Activated naive CD4-positive, alpha-beta T cell treated with anti-CD3 and anti-CD28 coated beads, Interleukin-2, amount 50 U/mL, for 72 hours (primary cell): ENCODE measurements at regions not wholly inside any gene's neighbourhood (a gene's known extent, or its start where the extent isn't known, plus 50 kb on each side); places are given as distances from the start of the nearest gene placed in this dataset.

Source experiments
- ATAC-seq, 2 donors: fragments of 150-1000 bp; cut with Tn5 transposase; 2 replicates each; pipeline ENCODE4 v1.10.0; 2021; ENCODE audit warnings: mild to moderate bottlenecking in 2 of 2, moderate library complexity in 2 of 2
- DNase-seq, 2 donors: peaks; one replicate each; pipeline ENCODE4 v3.0.0; 2021 to 2022; ENCODE audit warnings: low spot score in 2 of 2
- H3K27ac Mint-ChIP-seq, 2 donors: one replicate each; pipeline ENCODE4 v1.8.0; 2022; ENCODE audit warnings: mild to moderate bottlenecking in 2 of 2, mixed read lengths in 2 of 2
- H3K36me3 Mint-ChIP-seq, 2 donors: one replicate each; pipeline ENCODE4 v1.8.0; 2022; ENCODE audit warnings: mixed read lengths in 2 of 2
- H3K9me3 Mint-ChIP-seq, 2 donors: one replicate each; pipeline ENCODE4 v1.8.0; 2022; ENCODE audit warnings: mixed read lengths in 2 of 2

DNA sequence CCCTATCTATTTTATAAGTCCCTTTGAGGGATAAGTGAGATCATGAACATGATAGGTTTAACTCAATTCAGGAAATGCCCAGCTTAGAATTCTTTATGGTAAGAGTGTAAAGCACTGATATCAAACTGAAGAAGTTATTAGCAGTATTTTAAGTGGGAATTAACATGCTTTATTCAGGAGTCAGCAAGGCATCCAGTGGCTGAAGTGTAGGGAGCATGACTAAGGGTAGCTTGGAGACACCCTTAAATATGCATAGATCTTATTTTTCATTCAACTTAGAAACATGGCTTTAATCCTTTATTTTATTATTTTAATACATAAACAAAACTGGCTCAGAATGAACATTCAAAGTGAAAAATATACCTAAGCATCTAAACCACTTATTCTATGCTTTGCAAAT lies 158.3 kb upstream of the LPP start:
- Mint-ChIP-seq H3K36me3 (peaks cover 0 to 30% of the 10 kb centered on the region in 2 donors), H3K27ac (no peak overlapping the region), H3K9me3 (peaks cover 3 to 18% of the 10 kb centered on the region in 2 donors)
- no peak for DNase-seq
- no peak for ATAC-seq

- H3K27ac Mint-ChIP-seq = no peak overlapping the region
- ATAC-seq (no peak), DNase-seq (no peak)
- peaks cover 0 to 30% of the 10 kb centered on the region in 2 donors for H3K36me3 Mint-ChIP-seq
- H3K9me3 Mint-ChIP-seq = peaks cover 3 to 10% of the 10 kb centered on the region in 2 donors
Measured at GRCh38 chr3:187996609-187997008, 157.3 kb upstream of the LPP start.

GRCh38 chr3:187997490-187997889 lies 156.5 kb upstream of the LPP start:
- Mint-ChIP-seq H3K36me3 (peaks cover 0 to 25% of the 10 kb centered on the region in 2 donors), H3K27ac (no peak overlapping the region), H3K9me3 (peaks cover 3 to 14% of the 10 kb centered on the region in 2 donors)
- DNase-seq (no peak), ATAC-seq (no peak)

DNA sequence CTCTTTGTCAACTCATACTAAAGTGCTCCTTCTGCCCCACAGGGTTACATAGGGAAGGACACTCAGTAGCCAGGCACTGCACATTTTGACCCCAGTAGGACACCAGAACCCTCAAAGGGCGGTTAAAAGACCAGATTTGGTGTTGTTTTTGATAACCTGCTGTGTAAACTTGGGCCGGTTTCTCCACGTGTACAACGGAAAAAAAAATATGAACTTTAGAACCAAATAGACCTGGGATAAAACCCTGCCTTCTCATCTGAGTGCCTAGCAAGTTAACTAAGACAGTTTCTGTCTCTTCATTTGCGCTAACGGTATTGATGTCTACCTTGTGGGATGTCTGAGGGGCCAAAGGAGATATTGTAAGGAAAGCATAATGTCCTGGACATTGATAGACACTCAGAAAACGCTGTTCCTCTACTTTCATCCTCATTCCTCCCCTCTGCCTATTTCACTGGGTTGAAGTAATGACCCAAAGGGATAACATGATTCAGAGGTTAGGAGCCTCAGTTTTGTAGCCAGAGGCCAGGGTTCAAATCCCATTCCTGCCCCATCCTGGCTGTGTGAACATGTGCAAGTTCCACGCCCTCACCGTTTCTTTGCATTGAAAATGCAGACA lies 155.9 kb upstream of the LPP start:
- Mint-ChIP-seq H3K36me3 (peaks cover 0 to 19% of the 10 kb centered on the region in 2 donors), H3K27ac (no peak overlapping the region), H3K9me3 (peaks cover 1 to 11% of the 10 kb centered on the region in 2 donors)
- DNase-seq = no peak
- ATAC-seq = no peak

GRCh38 chr3:187998611-187999010 lies 155.3 kb upstream of the LPP start:
- H3K9me3 Mint-ChIP-seq = peaks cover 0 to 9% of the 10 kb centered on the region in 2 donors
- no peak for DNase-seq
- no peak for ATAC-seq
- no peak overlapping the region for H3K27ac Mint-ChIP-seq
- peaks cover 0 to 16% of the 10 kb centered on the region in 2 donors for H3K36me3 Mint-ChIP-seq

- DNase-seq (no peak), ATAC-seq (peak; percentile 88 to 93)
- peaks cover 0 to 16% of the 10 kb centered on the region in 2 donors for H3K36me3 Mint-ChIP-seq
- H3K27ac Mint-ChIP-seq = peak overlapping the region; percentile 74 to 95
- H3K9me3 Mint-ChIP-seq = peaks cover 0 to 9% of the 10 kb centered on the region in 2 donors
Measured at GRCh38 chr3:187999821-188000220, 154.1 kb upstream of the LPP start.

GRCh38 chr3:188000361-188000861 lies 153.5 kb upstream of the LPP start:
- H3K9me3 Mint-ChIP-seq = peaks cover 0 to 9% of the 10 kb centered on the region in 2 donors
- peak overlapping the region; percentile 74 to 95 for H3K27ac Mint-ChIP-seq
- DNase-seq = no peak
- peak; percentile 12 to 19 for ATAC-seq
- peaks cover 0 to 16% of the 10 kb centered on the region in 2 donors for H3K36me3 Mint-ChIP-seq

DNA sequence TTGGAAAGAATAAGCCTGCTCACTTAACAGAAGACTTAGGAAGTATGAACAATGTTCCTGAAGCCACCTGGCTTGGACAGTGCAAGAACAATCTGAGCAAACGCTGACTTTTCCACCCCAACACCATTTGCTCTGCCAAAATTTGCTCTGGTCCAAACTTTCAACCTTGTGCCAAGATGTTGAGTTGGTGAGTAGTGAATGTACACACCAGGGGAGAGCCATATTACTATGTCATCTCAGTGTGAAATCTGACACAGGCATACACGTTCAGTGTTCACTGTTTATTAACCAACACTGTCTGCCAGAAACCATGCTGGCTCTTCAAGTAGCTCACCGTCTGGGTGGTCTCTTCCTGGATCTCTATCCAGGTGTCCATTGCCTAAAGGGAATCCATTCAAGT lies 152.9 kb upstream of the LPP start:
- H3K27ac Mint-ChIP-seq = no peak overlapping the region
- DNase-seq = no peak
- H3K9me3 Mint-ChIP-seq = peaks cover 0 to 9% of the 10 kb centered on the region in 2 donors

GRCh38 chr3:188001926-188002325 lies 152.0 kb upstream of the LPP start:
- Mint-ChIP-seq H3K36me3 (peaks cover 0 to 16% of the 10 kb centered on the region in 2 donors), H3K9me3 (peaks cover 0 to 14% of the 10 kb centered on the region in 2 donors), H3K27ac (no peak overlapping the region)
- ATAC-seq = no peak
- no peak for DNase-seq

More for the DNA sequence above, 152.9 kb upstream of the LPP start:
- H3K36me3 Mint-ChIP-seq = peaks cover 0 to 16% of the 10 kb centered on the region in 2 donors
- ATAC-seq = no peak

DNA sequence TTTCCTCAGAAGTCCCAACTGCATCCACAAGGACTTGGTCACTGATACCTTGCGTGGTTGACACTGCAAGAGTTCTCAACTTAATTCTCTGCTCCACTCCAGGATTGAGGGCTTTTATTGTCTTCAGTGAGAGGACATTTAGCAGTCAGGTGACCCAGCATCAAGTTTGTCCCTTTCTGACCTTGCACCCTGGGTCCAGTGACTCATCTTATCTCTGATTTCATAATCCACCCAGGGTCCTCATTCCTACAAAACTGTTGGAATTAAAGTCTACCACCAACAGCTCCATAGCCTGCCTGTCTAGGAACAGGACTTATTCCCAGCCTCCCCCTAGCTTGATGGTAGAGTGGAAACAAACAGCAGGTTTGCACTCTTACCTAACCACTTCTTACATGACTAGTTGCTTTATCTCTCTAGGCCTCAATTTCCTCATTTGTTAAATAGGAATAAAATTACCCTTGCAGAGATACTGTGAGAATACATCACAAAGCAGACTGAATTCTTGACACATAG lies 151.3 kb upstream of the LPP start:
- ATAC-seq (no peak), DNase-seq (no peak)
- peaks cover 0 to 16% of the 10 kb centered on the region in 2 donors for H3K9me3 Mint-ChIP-seq

DNA sequence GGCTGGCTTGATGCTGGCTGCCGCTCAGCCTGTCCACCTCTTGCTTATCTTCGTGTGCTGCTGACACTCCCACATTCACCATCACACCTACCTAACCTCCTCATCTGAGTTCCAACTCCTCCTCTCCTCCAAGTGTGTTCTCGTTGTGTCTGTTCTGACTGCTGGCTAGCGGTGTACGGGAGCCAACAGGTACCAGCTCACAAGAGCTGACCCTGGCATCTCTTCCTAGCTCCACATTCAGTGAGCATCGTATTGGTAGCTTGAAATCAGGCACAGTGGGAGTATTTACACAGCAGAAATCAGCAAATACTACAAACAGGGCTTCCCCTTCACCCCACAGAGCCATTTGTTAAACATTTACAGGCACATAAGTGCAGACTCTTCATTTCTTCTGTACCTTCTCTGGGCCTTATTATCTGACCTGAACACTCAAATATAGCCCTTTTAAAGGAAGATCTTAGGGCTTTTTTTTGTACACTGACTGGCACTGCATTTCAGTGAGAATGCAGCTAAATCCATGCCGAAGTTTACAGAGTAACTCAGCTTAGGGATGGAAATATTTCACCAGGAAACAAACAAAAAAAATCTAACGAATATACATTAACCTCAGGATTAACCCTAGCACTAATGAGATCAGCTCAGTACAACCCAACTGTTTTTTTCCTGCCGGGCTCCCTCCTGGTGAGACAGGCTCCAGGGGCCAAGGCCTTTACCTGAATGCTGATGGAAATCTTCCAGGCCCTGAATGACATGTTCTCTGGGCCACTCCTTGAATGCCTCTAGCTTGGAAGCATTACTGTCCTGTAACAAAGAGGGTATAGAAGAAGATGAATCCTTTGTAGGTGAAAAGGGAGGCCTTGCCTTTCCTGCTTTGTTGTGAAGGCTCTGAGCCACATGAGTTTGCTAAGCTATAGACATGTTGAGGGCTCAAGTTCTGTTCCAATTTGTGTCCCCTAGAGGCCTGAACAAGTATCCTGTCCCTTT lies 150.5 kb upstream of the LPP start:
- H3K27ac Mint-ChIP-seq = no peak overlapping the region
- H3K36me3 Mint-ChIP-seq = peaks cover 0 to 16% of the 10 kb centered on the region in 2 donors
- H3K9me3 Mint-ChIP-seq = peaks cover 0 to 20% of the 10 kb centered on the region in 2 donors
- DNase-seq (no peak), ATAC-seq (no peak)

More for the DNA sequence above, 151.3 kb upstream of the LPP start:
- H3K36me3 Mint-ChIP-seq = peaks cover 0 to 16% of the 10 kb centered on the region in 2 donors
- H3K27ac Mint-ChIP-seq = no peak overlapping the region

DNA sequence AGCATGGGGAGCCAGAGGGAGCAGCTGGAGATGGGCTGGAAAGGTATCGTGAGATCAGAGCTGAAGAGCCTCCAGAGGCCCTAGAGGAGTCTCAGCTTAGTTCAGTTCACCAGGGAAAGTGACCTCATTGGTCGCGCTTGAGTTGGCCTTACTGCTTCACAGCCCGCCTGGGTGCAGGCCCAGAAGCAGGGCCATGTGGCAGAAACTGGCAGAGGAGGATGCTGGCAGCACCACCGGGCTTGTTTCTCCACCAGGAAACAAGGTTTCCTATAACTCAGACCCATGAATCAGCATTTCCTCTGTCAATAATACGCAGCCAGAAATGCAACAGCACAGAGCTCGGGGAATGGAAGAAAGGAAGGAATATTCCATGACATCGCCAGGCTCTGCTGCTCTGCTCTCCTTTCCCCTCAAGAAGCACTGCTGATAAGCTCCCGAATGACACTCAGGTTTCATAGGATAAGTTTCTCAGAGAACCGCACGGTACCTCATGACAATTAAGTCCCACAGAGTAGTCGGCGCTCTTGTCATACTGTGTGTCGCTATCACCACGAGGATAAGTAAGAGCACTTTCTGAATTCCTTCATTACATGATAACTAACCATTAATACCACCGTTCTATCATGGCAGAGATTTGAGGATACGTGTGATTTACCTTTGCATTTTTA lies 147.1 kb upstream of the LPP start:
- Mint-ChIP-seq H3K36me3 (peaks cover 5% of the 10 kb centered on the region in 2 donors), H3K9me3 (peaks cover 4 to 30% of the 10 kb centered on the region in 2 donors), H3K27ac (no peak overlapping the region)
- ATAC-seq (peak in 1 of 2 donors; percentile 22), DNase-seq (no peak)

DNA sequence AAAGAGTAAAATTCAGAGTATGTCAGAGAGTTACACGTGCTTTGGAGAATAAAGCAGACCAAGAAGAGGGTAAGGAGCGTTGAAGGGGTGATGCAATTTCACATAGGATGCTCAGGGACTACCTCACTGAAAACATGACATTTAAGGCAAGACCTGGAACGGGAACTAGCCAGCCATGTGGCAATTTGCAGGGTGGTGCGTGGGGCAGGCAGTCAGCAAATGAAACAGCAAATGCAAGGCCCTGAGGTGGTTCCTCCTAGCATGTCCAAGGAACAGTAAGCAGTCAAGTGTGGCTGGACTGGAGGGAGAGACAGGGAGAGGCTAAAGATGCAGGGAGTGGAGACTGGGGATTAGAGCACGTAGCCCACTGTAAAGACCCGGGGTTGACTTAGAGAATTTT lies 146.1 kb upstream of the LPP start:
- no peak for DNase-seq
- peaks cover 4 to 27% of the 10 kb centered on the region in 2 donors for H3K9me3 Mint-ChIP-seq
- no peak for ATAC-seq
- peaks cover 5% of the 10 kb centered on the region in 2 donors for H3K36me3 Mint-ChIP-seq
- no peak overlapping the region for H3K27ac Mint-ChIP-seq

DNA sequence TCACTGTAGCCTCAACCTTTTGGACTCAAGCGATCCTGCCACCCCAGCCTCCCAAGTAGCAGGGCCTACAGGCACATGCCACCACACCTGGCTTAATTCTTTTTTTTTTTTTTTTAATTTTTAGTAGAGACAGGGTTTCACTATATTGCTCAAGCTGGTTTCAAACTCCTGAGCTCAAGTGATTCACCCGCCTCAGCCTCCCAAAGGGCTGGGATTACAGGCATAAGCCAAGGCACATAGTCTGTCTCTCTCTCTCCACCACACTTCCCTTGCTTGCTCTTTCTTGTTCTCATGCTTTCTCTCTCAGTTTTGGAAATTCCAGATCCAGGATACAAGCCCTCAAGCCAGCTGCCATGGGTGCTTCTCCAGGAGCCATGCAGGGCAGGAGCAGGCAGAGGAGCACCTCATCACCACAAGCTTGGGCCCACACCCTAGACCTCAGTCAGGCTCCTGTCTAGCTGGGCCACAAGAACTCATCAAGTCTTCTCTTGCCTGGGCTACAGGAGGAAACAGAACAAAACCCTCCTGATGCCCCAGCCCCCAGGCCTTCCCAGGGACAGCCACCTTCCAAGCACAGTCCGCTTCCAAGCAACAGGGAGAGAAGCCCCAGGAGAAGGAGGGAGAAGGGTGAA lies 145.3 kb upstream of the LPP start:
- DNase-seq (no peak), ATAC-seq (peak in 1 of 2 donors; percentile 52)
- peak overlapping the region in 1 of 2 donors; percentile 62 for H3K27ac Mint-ChIP-seq
- peaks cover 4 to 27% of the 10 kb centered on the region in 2 donors for H3K9me3 Mint-ChIP-seq
- peaks cover 5% of the 10 kb centered on the region in 2 donors for H3K36me3 Mint-ChIP-seq

- Mint-ChIP-seq H3K27ac (no peak overlapping the region), H3K36me3 (peaks cover 5% of the 10 kb centered on the region in 2 donors), H3K9me3 (peaks cover 4 to 35% of the 10 kb centered on the region in 2 donors)
- DNase-seq (no peak), ATAC-seq (no peak)
Measured at GRCh38 chr3:188010478-188010877, 143.5 kb upstream of the LPP start.

DNA sequence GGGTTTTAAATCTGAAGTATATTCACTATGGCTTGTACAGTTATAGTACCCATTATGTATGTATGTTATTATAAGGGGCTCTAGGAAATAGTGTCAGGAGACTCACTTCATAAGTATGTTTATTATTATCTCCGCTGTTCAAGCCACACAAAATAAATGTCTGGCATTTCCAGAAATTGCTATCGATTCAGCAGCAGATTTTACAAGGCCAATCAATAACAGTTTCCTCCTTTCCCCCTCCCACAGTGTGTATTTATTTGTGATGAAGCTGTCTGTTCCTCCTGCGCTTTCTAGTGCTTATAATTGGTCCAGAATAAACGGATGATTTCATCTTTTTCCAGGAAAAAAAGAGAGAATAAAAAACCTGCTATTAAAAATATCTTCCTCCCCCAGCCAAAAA lies 134.2 kb upstream of the LPP start:
- H3K36me3 Mint-ChIP-seq = peaks cover 0 to 9% of the 10 kb centered on the region in 2 donors
- no peak overlapping the region for H3K27ac Mint-ChIP-seq
- H3K9me3 Mint-ChIP-seq = peaks cover 0 to 9% of the 10 kb centered on the region in 2 donors
- DNase-seq (no peak), ATAC-seq (no peak)
